Ramos (cell line): ENCODE measurements at regions not wholly inside any gene's neighbourhood (a gene's known extent, or its start where the extent isn't known, plus 50 kb on each side); places are given as distances from the start of the nearest gene placed in this dataset.

Experiments used
- in situ Hi-C: fragments of 300-500 bp; cut with MboI; formaldehyde crosslinking; loops from one replicate; pipeline ENCODE4 v1.14.3; 2022; ENCODE audit warnings: low sequenced_read_pairs; ENCODE audit not compliant: unreplicated experiment

GRCh38 chr2:145303536-145303935, 783.6 kb upstream of the ZEB2 start:
- in situ Hi-C loops, result no loop called here

- in situ Hi-C loops, result no loop called here
Measured at GRCh38 chr2:145302886-145303285, 783.0 kb upstream of the ZEB2 start.

- in situ Hi-C loops, result no loop called here
Measured at GRCh38 chr2:145302451-145302850, 782.5 kb upstream of the ZEB2 start.

- in situ Hi-C loops, result no loop called here
Measured at GRCh38 chr2:145299368-145299767, 779.4 kb upstream of the ZEB2 start.

- in situ Hi-C loops, result no loop called here
Measured at GRCh38 chr2:145292166-145292565, 772.2 kb upstream of the ZEB2 start.

- in situ Hi-C loops, result no loop called here
Measured at GRCh38 chr2:145290986-145291385, 771.1 kb upstream of the ZEB2 start.

GRCh38 chr2:145289946-145290345, 770.0 kb upstream of the ZEB2 start:
- in situ Hi-C loops, result no loop called here

GRCh38 chr2:145288650-145289496, 769.0 kb upstream of the ZEB2 start:
- in situ Hi-C loops, result no loop called here

GRCh38 chr2:145287736-145288135, 767.8 kb upstream of the ZEB2 start:
- in situ Hi-C loops, result no loop called here

- in situ Hi-C loops, result no loop called here
Measured at GRCh38 chr2:145286716-145287275, 766.9 kb upstream of the ZEB2 start.

- in situ Hi-C loops, result no loop called here
Measured at GRCh38 chr2:145284551-145284950, 764.6 kb upstream of the ZEB2 start.

GRCh38 chr2:145283131-145283530, 763.2 kb upstream of the ZEB2 start:
- in situ Hi-C loops, result no loop called here

GRCh38 chr2:145277922-145278321, 758.0 kb upstream of the ZEB2 start:
- in situ Hi-C loops, result no loop called here

GRCh38 chr2:145273840-145274239, 753.9 kb upstream of the ZEB2 start:
- in situ Hi-C loops, result no loop called here

- in situ Hi-C loops, result no loop called here
Measured at GRCh38 chr2:145268931-145269330, 749.0 kb upstream of the ZEB2 start.

- in situ Hi-C loops, result no loop called here
Measured at GRCh38 chr2:145267451-145267850, 747.5 kb upstream of the ZEB2 start.

GRCh38 chr2:145265244-145265643, 745.3 kb upstream of the ZEB2 start:
- in situ Hi-C loops, result no loop called here

- in situ Hi-C loops, result no loop called here
Measured at GRCh38 chr2:145260674-145261073, 740.8 kb upstream of the ZEB2 start.

GRCh38 chr2:145260081-145260480, 740.2 kb upstream of the ZEB2 start:
- in situ Hi-C loops, result no loop called here

GRCh38 chr2:145258903-145259579, 739.1 kb upstream of the ZEB2 start:
- in situ Hi-C loops, result no loop called here

GRCh38 chr2:145257931-145258330, 738.0 kb upstream of the ZEB2 start:
- in situ Hi-C loops, result no loop called here
